ENCODE measurements at regions not wholly inside any gene's neighbourhood (a gene's known extent, or its start where the extent isn't known, plus 50 kb on each side); places are given as distances from the start of the nearest gene placed in this dataset.

DNA sequence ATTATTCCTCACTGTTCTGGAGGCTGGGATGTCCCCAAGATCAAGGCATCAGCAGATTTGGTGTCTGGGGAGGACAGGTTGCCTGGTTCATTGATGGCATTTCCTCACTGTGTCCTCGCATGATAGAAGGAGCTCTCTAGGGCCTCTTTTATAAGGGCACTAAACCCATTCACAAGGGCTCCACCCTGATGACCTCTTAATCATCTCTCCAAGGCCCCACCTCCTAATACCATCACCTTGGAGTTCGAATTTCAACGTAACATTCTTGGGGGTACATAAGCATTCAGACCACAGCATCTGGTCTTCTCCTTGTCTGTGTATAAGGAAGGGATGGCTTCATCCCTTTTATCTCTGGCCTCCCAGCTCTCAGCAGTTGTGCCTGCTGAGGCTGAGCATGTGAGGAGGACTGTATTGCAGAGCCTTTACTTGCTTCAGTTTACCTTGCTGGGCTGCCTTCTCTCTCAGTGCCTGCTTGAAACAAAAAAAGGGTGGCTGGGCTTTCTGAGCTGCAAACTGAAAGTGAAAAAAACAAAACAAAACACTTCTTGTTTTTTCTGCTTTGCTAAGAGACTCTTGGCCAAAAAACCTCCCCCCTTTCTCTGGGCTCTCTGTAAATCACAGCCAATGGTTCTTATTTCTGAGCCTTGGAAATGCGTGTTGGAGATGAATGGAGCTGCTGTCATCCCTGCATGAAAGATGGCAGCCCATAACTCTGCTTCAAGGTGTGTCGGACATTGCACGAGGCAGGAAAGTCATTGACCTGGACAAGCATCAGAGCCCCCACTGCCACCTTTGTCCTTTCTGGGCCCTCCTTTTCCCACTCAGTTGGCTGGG lies 75.8 kb downstream of the RHOU start:
- Mint-ChIP-seq H3K27me3 (no peaks in the 10 kb centered on the region), H3K4me1 (peaks cover 30% of the 10 kb centered on the region), H3K9me3 (no peaks in the 10 kb centered on the region), H3K27ac (ENCODE audit: low read depth) (no peak overlapping the region), H3K36me3 (ENCODE audit: insufficient read depth) (peaks cover 2% of the 10 kb centered on the region), H3K4me3 (no peak overlapping the region)
- ATAC-seq (replicated peaks; ENCODE audit: extremely low read depth, poor library complexity, severe bottlenecking) (no peak), DNase-seq (ENCODE audit: low spot score in 2 of 2) (no peak)

DNA sequence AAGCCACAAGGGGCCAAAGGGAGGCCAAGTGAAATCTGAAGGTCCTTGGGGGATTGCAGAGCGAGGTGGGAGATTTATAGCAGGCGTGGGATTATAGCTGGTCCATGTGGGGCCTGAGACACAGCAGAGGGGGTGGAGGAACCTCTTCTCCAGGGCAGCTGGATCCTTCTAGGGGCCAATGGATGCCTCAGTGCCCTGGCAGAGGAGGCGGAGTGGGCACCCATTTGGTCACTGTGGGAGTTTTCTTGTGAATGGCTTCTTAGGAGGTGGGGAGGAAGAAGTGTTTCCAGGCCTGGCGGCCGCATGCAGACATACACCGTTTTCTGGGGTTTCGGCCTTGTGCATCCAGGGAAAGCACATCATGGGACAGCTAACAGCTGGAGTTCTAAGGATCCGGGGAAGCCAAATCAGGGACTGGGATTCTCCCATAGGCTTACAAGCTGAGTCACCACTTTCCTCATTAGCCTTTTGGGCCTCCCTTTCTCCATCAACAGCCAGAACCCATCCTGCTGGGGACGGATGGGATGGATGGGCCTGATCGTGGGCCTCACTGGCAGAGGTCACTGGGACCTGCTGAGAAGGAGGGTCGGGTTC lies 76.5 kb downstream of the RHOU start:
- Mint-ChIP-seq H3K9me3 (no peaks in the 10 kb centered on the region), H3K4me3 (no peak overlapping the region), H3K27me3 (no peaks in the 10 kb centered on the region), H3K36me3 (ENCODE audit: insufficient read depth) (peaks cover 2% of the 10 kb centered on the region), H3K4me1 (peaks cover 30% of the 10 kb centered on the region), H3K27ac (ENCODE audit: low read depth) (no peak overlapping the region)
- no peak for DNase-seq (ENCODE audit: low spot score in 2 of 2)
- ATAC-seq (replicated peaks; ENCODE audit: extremely low read depth, poor library complexity, severe bottlenecking): no peak

- Mint-ChIP-seq H3K27me3 (no peaks in the 10 kb centered on the region), H3K9me3 (no peaks in the 10 kb centered on the region), H3K27ac (ENCODE audit: low read depth) (no peak overlapping the region), H3K4me3 (no peak overlapping the region), H3K36me3 (ENCODE audit: insufficient read depth) (peaks cover 2% of the 10 kb centered on the region), H3K4me1 (peaks cover 30% of the 10 kb centered on the region)
- ATAC-seq (replicated peaks; ENCODE audit: extremely low read depth, poor library complexity, severe bottlenecking) (no peak), DNase-seq (ENCODE audit: low spot score in 2 of 2) (no peak)
Measured at GRCh38 chr1:228812961-228813360, 77.7 kb downstream of the RHOU start.

GRCh38 chr1:228814176-228814575 lies 78.9 kb downstream of the RHOU start:
- Mint-ChIP-seq H3K27ac (ENCODE audit: low read depth) (no peak overlapping the region), H3K27me3 (no peaks in the 10 kb centered on the region), H3K4me1 (peaks cover 24% of the 10 kb centered on the region), H3K36me3 (ENCODE audit: insufficient read depth) (peaks cover 2% of the 10 kb centered on the region), H3K4me3 (no peak overlapping the region), H3K9me3 (no peaks in the 10 kb centered on the region)
- ATAC-seq (replicated peaks; ENCODE audit: extremely low read depth, poor library complexity, severe bottlenecking): no peak
- DNase-seq (ENCODE audit: low spot score in 2 of 2): no peak

DNA sequence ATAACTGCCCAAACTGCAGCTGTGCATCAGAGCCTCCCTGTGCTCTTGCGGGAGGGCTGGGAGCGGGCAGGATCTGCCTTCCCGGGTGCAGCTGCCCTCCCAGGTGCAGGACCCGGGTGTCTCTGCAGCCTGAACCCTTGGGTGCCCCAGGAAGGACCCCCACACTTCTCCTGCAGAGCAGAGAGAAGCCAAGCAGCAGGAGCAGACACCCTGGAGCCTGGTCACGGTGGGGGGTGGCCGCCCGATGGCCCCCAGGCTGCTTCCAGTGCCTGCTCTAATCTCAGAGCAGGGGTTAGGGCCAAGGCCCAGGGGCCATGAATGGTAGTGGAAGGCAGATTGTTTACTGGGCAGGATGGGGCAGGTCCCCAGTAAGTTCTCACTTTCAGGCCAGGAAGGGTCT lies 83.0 kb downstream of the RHOU start:
- no peak for ATAC-seq (replicated peaks; ENCODE audit: extremely low read depth, poor library complexity, severe bottlenecking)
- H3K4me1 Mint-ChIP-seq: no peaks in the 10 kb centered on the region
- no peak overlapping the region for H3K4me3 Mint-ChIP-seq
- H3K27ac Mint-ChIP-seq (ENCODE audit: low read depth): no peak overlapping the region
- no peaks in the 10 kb centered on the region for H3K27me3 Mint-ChIP-seq
- H3K9me3 Mint-ChIP-seq: no peaks in the 10 kb centered on the region
- no peaks in the 10 kb centered on the region for H3K36me3 Mint-ChIP-seq (ENCODE audit: insufficient read depth)
- DNase-seq (ENCODE audit: low spot score in 2 of 2): no peak

- H3K27me3 Mint-ChIP-seq: no peaks in the 10 kb centered on the region
- ATAC-seq (replicated peaks; ENCODE audit: extremely low read depth, poor library complexity, severe bottlenecking) (no peak), DNase-seq (ENCODE audit: low spot score in 2 of 2) (no peak)
- H3K4me3 Mint-ChIP-seq: no peak overlapping the region
- no peak overlapping the region for H3K27ac Mint-ChIP-seq (ENCODE audit: low read depth)
- H3K9me3 Mint-ChIP-seq: no peaks in the 10 kb centered on the region
- H3K4me1 Mint-ChIP-seq: no peaks in the 10 kb centered on the region
- H3K36me3 Mint-ChIP-seq (ENCODE audit: insufficient read depth): no peaks in the 10 kb centered on the region
Measured at GRCh38 chr1:228818928-228819630, 83.8 kb downstream of the RHOU start.

- no peak for ATAC-seq (replicated peaks; ENCODE audit: extremely low read depth, poor library complexity, severe bottlenecking)
- no peak overlapping the region for H3K4me3 Mint-ChIP-seq
- no peaks in the 10 kb centered on the region for H3K36me3 Mint-ChIP-seq (ENCODE audit: insufficient read depth)
- no peaks in the 10 kb centered on the region for H3K27me3 Mint-ChIP-seq
- no peak overlapping the region for H3K27ac Mint-ChIP-seq (ENCODE audit: low read depth)
- peaks cover 5% of the 10 kb centered on the region for H3K4me1 Mint-ChIP-seq
- no peaks in the 10 kb centered on the region for H3K9me3 Mint-ChIP-seq
- DNase-seq (ENCODE audit: low spot score in 2 of 2): no peak
Measured at GRCh38 chr1:228821252-228821651, 86.0 kb downstream of the RHOU start.

GRCh38 chr1:228823200-228823599 lies 87.9 kb downstream of the RHOU start:
- Mint-ChIP-seq H3K36me3 (ENCODE audit: insufficient read depth) (no peaks in the 10 kb centered on the region), H3K4me3 (no peak overlapping the region), H3K4me1 (peaks cover 12% of the 10 kb centered on the region), H3K27me3 (no peaks in the 10 kb centered on the region), H3K9me3 (no peaks in the 10 kb centered on the region), H3K27ac (ENCODE audit: low read depth) (no peak overlapping the region)
- DNase-seq (ENCODE audit: low spot score in 2 of 2) (no peak), ATAC-seq (replicated peaks; ENCODE audit: extremely low read depth, poor library complexity, severe bottlenecking) (no peak)

- H3K4me1 Mint-ChIP-seq: peaks cover 12% of the 10 kb centered on the region
- H3K4me3 Mint-ChIP-seq: no peak overlapping the region
- no peak for ATAC-seq (replicated peaks; ENCODE audit: extremely low read depth, poor library complexity, severe bottlenecking)
Measured at GRCh38 chr1:228824366-228824765, 89.1 kb downstream of the RHOU start.

GRCh38 chr1:228825041-228825440 lies 89.8 kb downstream of the RHOU start:
- Mint-ChIP-seq H3K27me3 (no peaks in the 10 kb centered on the region), H3K27ac (ENCODE audit: low read depth) (no peak overlapping the region), H3K36me3 (ENCODE audit: insufficient read depth) (no peaks in the 10 kb centered on the region), H3K4me3 (no peak overlapping the region), H3K4me1 (peaks cover 12% of the 10 kb centered on the region), H3K9me3 (no peaks in the 10 kb centered on the region)
- DNase-seq (ENCODE audit: low spot score in 2 of 2) (no peak), ATAC-seq (replicated peaks; ENCODE audit: extremely low read depth, poor library complexity, severe bottlenecking) (no peak)

More at GRCh38 chr1:228824366-228824765, 89.1 kb downstream of the RHOU start:
- H3K9me3 Mint-ChIP-seq: no peaks in the 10 kb centered on the region
- no peak overlapping the region for H3K27ac Mint-ChIP-seq (ENCODE audit: low read depth)
- H3K27me3 Mint-ChIP-seq: no peaks in the 10 kb centered on the region
- no peaks in the 10 kb centered on the region for H3K36me3 Mint-ChIP-seq (ENCODE audit: insufficient read depth)
- DNase-seq (ENCODE audit: low spot score in 2 of 2): no peak

DNA sequence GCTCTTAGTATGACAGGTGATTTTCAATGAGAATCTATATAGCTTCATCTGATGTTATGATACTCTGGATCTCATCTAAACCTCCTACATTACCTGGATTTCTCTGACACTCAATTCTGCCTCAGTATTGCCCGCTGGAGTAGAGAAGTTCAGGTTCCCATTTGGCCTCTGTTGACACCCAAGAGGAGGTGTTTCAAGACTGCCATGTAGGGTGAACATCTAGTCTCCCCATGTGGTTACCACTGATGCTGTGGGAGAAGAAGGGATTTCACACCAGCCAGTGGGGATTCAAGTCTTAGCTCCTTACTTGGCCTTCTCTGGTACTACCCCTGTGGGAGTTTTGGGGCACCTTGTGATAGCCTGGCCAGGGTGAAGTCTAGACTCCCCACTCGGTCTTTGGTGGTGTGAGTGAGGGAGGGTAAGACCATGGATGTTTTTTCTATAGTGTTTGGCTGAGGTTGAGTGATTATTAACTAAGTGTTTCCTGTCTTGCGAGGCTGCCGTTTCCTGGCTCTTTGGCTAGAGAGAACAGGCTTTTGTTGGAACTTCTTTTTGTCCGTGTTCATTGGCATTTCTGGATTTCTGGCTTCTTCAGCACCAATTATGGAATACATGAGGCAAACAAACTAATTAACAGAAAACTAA lies 90.7 kb downstream of the RHOU start:
- H3K9me3 Mint-ChIP-seq: no peaks in the 10 kb centered on the region
- peak; percentile 49 for ATAC-seq (replicated peaks; ENCODE audit: extremely low read depth, poor library complexity, severe bottlenecking)
- no peak for DNase-seq (ENCODE audit: low spot score in 2 of 2)
- peaks cover 14% of the 10 kb centered on the region for H3K4me1 Mint-ChIP-seq
- peaks cover under 1% of the 10 kb centered on the region for H3K36me3 Mint-ChIP-seq (ENCODE audit: insufficient read depth)
- no peak overlapping the region for H3K4me3 Mint-ChIP-seq
- no peak overlapping the region for H3K27ac Mint-ChIP-seq (ENCODE audit: low read depth)
- H3K27me3 Mint-ChIP-seq: no peaks in the 10 kb centered on the region

GRCh38 chr1:228827019-228827418 lies 91.7 kb downstream of the RHOU start:
- DNase-seq (ENCODE audit: low spot score in 2 of 2) (no peak), ATAC-seq (replicated peaks; ENCODE audit: extremely low read depth, poor library complexity, severe bottlenecking) (no peak)
- Mint-ChIP-seq H3K27ac (ENCODE audit: low read depth) (no peak overlapping the region), H3K9me3 (no peaks in the 10 kb centered on the region), H3K4me1 (peaks cover 19% of the 10 kb centered on the region), H3K27me3 (no peaks in the 10 kb centered on the region), H3K4me3 (no peak overlapping the region), H3K36me3 (ENCODE audit: insufficient read depth) (peaks cover 2% of the 10 kb centered on the region)

Measured in central memory CD8-positive, alpha-beta T cell (primary cell).